GM12878 (cell line): ENCODE measurements at regions not wholly inside any gene's neighbourhood (a gene's known extent, or its start where the extent isn't known, plus 50 kb on each side); places are given as distances from the start of the nearest gene placed in this dataset.

Experiments
- ATAC-seq: fragments of 200-7000 bp; cut with Tn5 transposase; 3 replicates; pipeline ENCODE4 v1.9.1; 2020; ENCODE audit warnings: mild to moderate bottlenecking, moderate library complexity
- BruUV-seq: library from RNA; stranded (reverse); fragments of 400-500 nt; replicated peaks from 2 replicates; lab custom pipeline; 2021; lab: Mats Ljungman, UMichigan
- CTCF ChIA-PET: fragments of 300-600 bp; sonication (Branson Sonifier 250); formaldehyde crosslinking; extraction: SDS; loops from one replicate; lab custom pipeline; 2021; ENCODE audit warnings: inconsistent platforms; lab: Yijun Ruan, JAX
- POLR2A ChIA-PET: fragments of 350-600 bp; formaldehyde crosslinking; extraction: SDS; loops from one replicate; lab custom pipeline; 2021; ENCODE audit warnings: inconsistent platforms; lab: Charles Lee
- RAD21 ChIA-PET: fragments of 300-600 bp; sonication (Branson Sonifier 250); formaldehyde crosslinking; loops from one replicate; lab custom pipeline; 2023; ENCODE audit warnings: antibody characterized with exemption; ENCODE audit not compliant: unreplicated experiment; lab: Charles Lee
- SMC1A ChIA-PET: fragments of 300-600 bp; sonication (Branson Sonifier 250); formaldehyde crosslinking; loops from one replicate; lab custom pipeline; 2023; ENCODE audit not compliant: unreplicated experiment, uncharacterized antibody; lab: Charles Lee
- DNase-seq: peaks from one replicate; pipeline ENCODE4 v3.0.0-alpha.2; 2011; ENCODE audit warnings: low read depth, low spot score
- FAIRE-seq: peaks from 3 replicates; lab custom pipeline; 2011; peaks lifted over from hg19 to GRCh38; lab: Jason Lieb, UNC
- H2AFZ ChIP-seq: 2 replicates; pipeline ENCODE4 v1.6.0; 2011; ENCODE audit warnings: low read depth, low read length, control low read depth; ENCODE audit not compliant: control insufficient read depth
- H3K27ac ChIP-seq: 2 replicates; pipeline ENCODE4 v1.5.1; 2011; ENCODE audit warnings: control low read depth; ENCODE audit not compliant: control insufficient read depth, insufficient read depth
- H3K27me3 ChIP-seq, 2 experiments: replicated peaks in 1 of 2; 2 replicates each; pipeline versions ENCODE4 v1.6.0 to v1.6.1; 2011; ENCODE audit warnings: low read length in 1 of 2; ENCODE audit not compliant: control insufficient read depth in 2 of 2, insufficient read depth in 2 of 2
- H3K36me3 ChIP-seq, 2 experiments: 2 replicates each; pipeline ENCODE4 v1.5.1; 2011; ENCODE audit warnings: low read length in 1 of 2; ENCODE audit not compliant: control insufficient read depth in 2 of 2, insufficient read depth in 2 of 2
- H3K4me1 ChIP-seq: 2 replicates; pipeline ENCODE4 v1.6.1; 2011; ENCODE audit warnings: mild to moderate bottlenecking, low read length, moderate library complexity, mixed read lengths; ENCODE audit not compliant: control insufficient read depth, insufficient read depth
- H3K4me2 ChIP-seq: 2 replicates; pipeline ENCODE4 v1.6.0; 2011; ENCODE audit warnings: control low read depth; ENCODE audit not compliant: control insufficient read depth, insufficient read depth
- H3K4me3 ChIP-seq: fragments of 200-600 bp; sonication (generic); 2 replicates; pipeline ENCODE4 v1.5.1; 2016
- H3K79me2 ChIP-seq: 2 replicates; pipeline ENCODE4 v1.6.0; 2011; ENCODE audit warnings: low read length; ENCODE audit not compliant: control insufficient read depth, insufficient read depth
- H3K9ac ChIP-seq: 2 replicates; pipeline ENCODE4 v1.8.0; 2011; ENCODE audit warnings: low read length, control low read depth, mixed read lengths; ENCODE audit not compliant: control insufficient read depth, insufficient read depth
- H3K9me3 ChIP-seq: replicated peaks from 3 replicates; pipeline ENCODE4 v1.5.1; 2011; ENCODE audit warnings: mild to moderate bottlenecking, low read length; ENCODE audit not compliant: control insufficient read depth, insufficient read depth
- H4K20me1 ChIP-seq: 2 replicates; pipeline ENCODE4 v1.6.0; 2011; ENCODE audit not compliant: control insufficient read depth, insufficient read depth
- ASH2L ChIP-seq: fragments of 300-600, 200-600 bp; sonication (generic); IDR thresholded peaks from 2 replicates; pipeline ENCODE4 v1.6.1; 2017; ENCODE audit warnings: low read depth, mild to moderate bottlenecking, borderline replicate concordance
- BCL11A ChIP-seq: IDR thresholded peaks from 2 replicates; pipeline ENCODE4 v1.6.1; 2011; ENCODE audit warnings: low read depth, low read length
- BMI1 ChIP-seq: fragments of 450-650 bp; IDR thresholded peaks from 2 replicates; pipeline ENCODE4 v1.6.1; 2016; ENCODE audit warnings: mild to moderate bottlenecking, moderate library complexity, borderline replicate concordance
- EGR1 ChIP-seq, 2 experiments: IDR thresholded peaks; 1 replicate in 1 of 2; 2 replicates in 1 of 2; pipeline ENCODE4 v1.6.1; 2011 to 2012; ENCODE audit warnings: low read depth in 2 of 2, low read length in 2 of 2, borderline replicate concordance in 1 of 2, mild to moderate bottlenecking in 1 of 2, moderate library complexity in 1 of 2
- HDGF ChIP-seq: fragments of 450-650 bp; IDR thresholded peaks from 2 replicates; pipeline ENCODE4 v1.6.1; 2016; ENCODE audit warnings: antibody characterized with exemption
- NR2F1 ChIP-seq: fragments of 450-650 bp; conservative IDR thresholded peaks from 2 replicates; pipeline ENCODE4 v1.6.1; 2017; ENCODE audit warnings: mild to moderate bottlenecking
- SMAD1 ChIP-seq: fragments of 450-650 bp; IDR thresholded peaks from 2 replicates; pipeline ENCODE4 v1.6.1; 2018; ENCODE audit warnings: mild to moderate bottlenecking, low read depth; ENCODE audit not compliant: partially characterized antibody
- SMC3 ChIP-seq: IDR thresholded peaks from 2 replicates; pipeline ENCODE4 v1.6.1; 2011; ENCODE audit warnings: low read length, improper control_type of control experiment, borderline replicate concordance
- SPI1 ChIP-seq: IDR thresholded peaks from 2 replicates; pipeline ENCODE4 v1.6.1; 2011; ENCODE audit warnings: low read depth, mild to moderate bottlenecking, low read length, moderate library complexity, borderline replicate concordance; ENCODE audit not compliant: insufficient read depth
- SRF ChIP-seq, 2 experiments: IDR thresholded peaks; 2 replicates each; pipeline ENCODE4 v1.6.1; 2011; ENCODE audit warnings: low read depth in 2 of 2, low read length in 2 of 2, mild to moderate bottlenecking in 1 of 2, moderate library complexity in 1 of 2
- TBL1XR1 ChIP-seq: IDR thresholded peaks from 2 replicates; pipeline ENCODE4 v1.6.1; 2012; ENCODE audit warnings: low read depth, low read length, improper control_type of control experiment
- WGBS: methylation state at CpG from one replicate; pipeline ENCODE4 v1.1.6; 2016; ENCODE audit warnings: low lambda C conversion rate; ENCODE audit not compliant: insufficient replicate concordance, insufficient coverage; ENCODE audit errors: missing lambda C conversion rate; 5-methylcytosine and 5-hydroxymethylcytosine counted together
- in situ Hi-C: fragments of 300-500 bp; cut with MboI; formaldehyde crosslinking; loops from 9 replicates; pipeline ENCODE4 v1.14.3; 2018; ENCODE audit warnings: mixed read lengths
- intact Hi-C: fragments of 100-400 bp; cut with micrococcal nuclease; formaldehyde crosslinking; loops from one replicate; pipeline ENCODE4 v1.14.2; 2022; ENCODE audit not compliant: unreplicated experiment
- TF ChIP-seq, protein P1 (sequence below): IDR thresholded peaks from 2 replicates; pipeline ENCODE4 v1.6.1; 2012; ENCODE audit warnings: low read depth, low read length, improper control_type of control experiment
- TF ChIP-seq, protein P2 (sequence below): IDR thresholded peaks from 2 replicates; pipeline ENCODE4 v1.6.1; 2012; ENCODE audit warnings: improper control_type of control experiment, low read depth, low read length; ENCODE audit not compliant: insufficient replicate concordance

DNA sequence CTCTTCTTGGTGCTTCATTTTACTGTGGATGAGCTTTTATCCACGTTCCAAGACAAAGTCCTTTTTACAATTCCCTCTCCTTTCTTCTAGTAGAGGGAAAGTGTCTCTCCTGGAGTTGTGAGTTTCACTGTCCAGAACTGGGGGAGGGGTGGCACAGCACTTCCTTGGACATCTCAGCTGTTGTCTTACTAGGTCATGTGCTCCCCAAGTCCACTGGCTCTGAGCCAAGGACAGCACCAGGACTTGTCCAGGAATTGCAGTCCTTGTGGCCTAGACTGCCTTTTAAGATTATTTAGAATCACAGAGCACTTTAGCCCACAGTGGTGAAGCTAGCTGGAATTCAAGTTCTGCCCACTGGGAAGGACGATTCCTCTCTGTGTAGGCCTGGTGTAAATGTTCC, 700.2 kb upstream of the PTPRD start:
- H3K36me3 ChIP-seq, result no peaks in the 10 kb centered on the region
- intact Hi-C loops (no loop called here), in situ Hi-C loops (no loop called here)
- H3K27me3 ChIP-seq, result no peaks in the 10 kb centered on the region
- no peaks in the 10 kb centered on the region for H3K4me1 ChIP-seq
- FAIRE-seq (no peak), DNase-seq (no peak), ATAC-seq (no peak)
- H3K27ac ChIP-seq, result no peak overlapping the region
- no peaks in the 10 kb centered on the region for H4K20me1 ChIP-seq
- no TSS peak for BruUV-seq
- no peaks in the 10 kb centered on the region for H3K9me3 ChIP-seq
- TF ChIP-seq BCL11A (no peak), SPI1 (no peak), HDGF (no peak), BMI1 (no peak), SMC3 (no peak), NR2F1 (no peak), SRF (IDR thresholded peaks at IDR 0.05; ENCODE audit: low read depth in 2 of 2, low read length in 2 of 2) (no peak), TBL1XR1 (no peak), ASH2L (no peak), SMAD1 (no peak), EGR1 (IDR thresholded peaks at IDR 0.05; ENCODE audit: borderline replicate concordance in 1 of 2, low read depth in 2 of 2, low read length in 2 of 2) (no peak)
- TF ChIP-seq, protein P1, sequence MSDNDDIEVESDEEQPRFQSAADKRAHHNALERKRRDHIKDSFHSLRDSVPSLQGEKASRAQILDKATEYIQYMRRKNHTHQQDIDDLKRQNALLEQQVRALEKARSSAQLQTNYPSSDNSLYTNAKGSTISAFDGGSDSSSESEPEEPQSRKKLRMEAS, result no peak
- TF ChIP-seq, protein P2, sequence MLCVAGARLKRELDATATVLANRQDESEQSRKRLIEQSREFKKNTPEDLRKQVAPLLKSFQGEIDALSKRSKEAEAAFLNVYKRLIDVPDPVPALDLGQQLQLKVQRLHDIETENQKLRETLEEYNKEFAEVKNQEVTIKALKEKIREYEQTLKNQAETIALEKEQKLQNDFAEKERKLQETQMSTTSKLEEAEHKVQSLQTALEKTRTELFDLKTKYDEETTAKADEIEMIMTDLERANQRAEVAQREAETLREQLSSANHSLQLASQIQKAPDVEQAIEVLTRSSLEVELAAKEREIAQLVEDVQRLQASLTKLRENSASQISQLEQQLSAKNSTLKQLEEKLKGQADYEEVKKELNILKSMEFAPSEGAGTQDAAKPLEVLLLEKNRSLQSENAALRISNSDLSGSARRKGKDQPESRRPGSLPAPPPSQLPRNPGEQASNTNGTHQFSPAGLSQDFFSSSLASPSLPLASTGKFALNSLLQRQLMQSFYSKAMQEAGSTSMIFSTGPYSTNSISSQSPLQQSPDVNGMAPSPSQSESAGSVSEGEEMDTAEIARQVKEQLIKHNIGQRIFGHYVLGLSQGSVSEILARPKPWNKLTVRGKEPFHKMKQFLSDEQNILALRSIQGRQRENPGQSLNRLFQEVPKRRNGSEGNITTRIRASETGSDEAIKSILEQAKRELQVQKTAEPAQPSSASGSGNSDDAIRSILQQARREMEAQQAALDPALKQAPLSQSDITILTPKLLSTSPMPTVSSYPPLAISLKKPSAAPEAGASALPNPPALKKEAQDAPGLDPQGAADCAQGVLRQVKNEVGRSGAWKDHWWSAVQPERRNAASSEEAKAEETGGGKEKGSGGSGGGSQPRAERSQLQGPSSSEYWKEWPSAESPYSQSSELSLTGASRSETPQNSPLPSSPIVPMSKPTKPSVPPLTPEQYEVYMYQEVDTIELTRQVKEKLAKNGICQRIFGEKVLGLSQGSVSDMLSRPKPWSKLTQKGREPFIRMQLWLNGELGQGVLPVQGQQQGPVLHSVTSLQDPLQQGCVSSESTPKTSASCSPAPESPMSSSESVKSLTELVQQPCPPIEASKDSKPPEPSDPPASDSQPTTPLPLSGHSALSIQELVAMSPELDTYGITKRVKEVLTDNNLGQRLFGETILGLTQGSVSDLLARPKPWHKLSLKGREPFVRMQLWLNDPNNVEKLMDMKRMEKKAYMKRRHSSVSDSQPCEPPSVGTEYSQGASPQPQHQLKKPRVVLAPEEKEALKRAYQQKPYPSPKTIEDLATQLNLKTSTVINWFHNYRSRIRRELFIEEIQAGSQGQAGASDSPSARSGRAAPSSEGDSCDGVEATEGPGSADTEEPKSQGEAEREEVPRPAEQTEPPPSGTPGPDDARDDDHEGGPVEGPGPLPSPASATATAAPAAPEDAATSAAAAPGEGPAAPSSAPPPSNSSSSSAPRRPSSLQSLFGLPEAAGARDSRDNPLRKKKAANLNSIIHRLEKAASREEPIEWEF, result no peak
- H3K9ac ChIP-seq, result no peak overlapping the region
- no peak overlapping the region for H2AFZ ChIP-seq
- H3K79me2 ChIP-seq, result no peaks in the 10 kb centered on the region
- ChIA-PET CTCF (interaction anchor here (0.9 kb wide), 1 partner anchor 456 kb away, joined by 4 read pairs; no protein-coding TSS in a partner anchor), RAD21 (no interaction called here), SMC1A (no interaction called here), POLR2A (no interaction called here)
- H3K4me3 ChIP-seq, result no peak overlapping the region
- WGBS, result 0% methylated on average over 2 of the region's 2 CpGs
- no peak overlapping the region for H3K4me2 ChIP-seq
